LNCAP (cell line): ENCODE measurements at regions not wholly inside any gene's neighbourhood (a gene's known extent, or its start where the extent isn't known, plus 50 kb on each side); places are given as distances from the start of the nearest gene placed in this dataset.
A peak's percentile ranks its signal among the peaks of the same experiment; 100 is the strongest.

Experiments used
- CTCF ChIP-seq: fragments of 450-650 bp; IDR thresholded peaks from 2 replicates; pipeline ENCODE4 v1.5.1; 2017; ENCODE audit warnings: mild to moderate bottlenecking

DNA sequence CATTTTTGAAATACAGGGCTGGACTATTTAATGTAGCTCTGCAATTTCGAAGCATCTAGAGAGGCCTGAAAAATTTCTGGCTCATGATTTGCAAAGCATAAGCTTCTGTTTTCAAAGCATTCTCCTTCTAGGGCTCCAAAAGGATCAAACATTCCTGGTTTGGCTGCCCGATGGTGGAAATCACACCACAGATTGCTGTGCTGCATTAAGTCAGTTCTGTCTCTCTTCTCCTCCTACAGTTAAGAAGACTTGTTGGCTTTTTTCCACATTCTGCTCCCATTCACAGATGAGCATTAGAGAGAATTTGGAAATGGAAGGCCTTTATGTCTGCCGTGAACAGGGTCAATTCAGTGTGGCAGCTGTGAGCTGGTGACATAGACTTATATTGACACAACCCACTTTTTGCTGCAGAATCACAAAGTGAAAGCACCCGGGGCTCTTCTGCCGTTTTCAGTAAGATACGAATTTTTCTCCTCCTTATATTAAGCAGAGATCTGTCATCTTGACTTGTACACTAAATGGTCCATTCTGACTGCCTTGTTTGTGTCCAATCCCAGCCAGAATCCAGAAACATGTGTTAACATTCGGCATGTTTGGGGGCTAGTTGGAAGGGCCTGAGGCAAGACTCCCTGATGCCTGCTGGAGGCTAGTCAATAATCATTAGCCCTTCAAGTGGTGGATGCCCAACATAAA is 330.8 kb upstream of the DEFB112 start:
- TF ChIP-seq CTCF: no peak

- peak; percentile 10; the same call in 1 of the 2 replicates for TF ChIP-seq CTCF
Measured at GRCh38 chr6:50381099-50381415, 331.3 kb upstream of the DEFB112 start.

DNA sequence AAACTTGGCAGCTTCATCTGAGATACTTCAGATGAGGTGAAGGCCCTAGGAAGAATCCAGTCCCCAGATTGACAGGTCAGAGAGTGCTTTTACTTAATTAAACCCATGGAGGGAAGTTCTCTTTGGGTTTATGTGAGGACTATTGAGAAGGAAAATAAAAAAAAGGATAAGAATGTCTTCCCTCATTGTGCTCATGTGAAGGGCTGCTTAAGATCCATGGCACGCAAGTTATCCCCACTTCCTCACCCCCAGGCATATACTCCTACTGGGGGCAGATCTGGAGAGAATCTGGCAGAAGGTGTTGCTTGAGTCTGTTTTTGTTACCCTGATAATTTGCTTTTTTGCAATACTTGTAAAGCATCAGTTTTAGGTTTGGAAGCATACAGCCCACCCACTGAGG is 322.9 kb upstream of the TFAP2D start:
- TF ChIP-seq CTCF: no peak

DNA sequence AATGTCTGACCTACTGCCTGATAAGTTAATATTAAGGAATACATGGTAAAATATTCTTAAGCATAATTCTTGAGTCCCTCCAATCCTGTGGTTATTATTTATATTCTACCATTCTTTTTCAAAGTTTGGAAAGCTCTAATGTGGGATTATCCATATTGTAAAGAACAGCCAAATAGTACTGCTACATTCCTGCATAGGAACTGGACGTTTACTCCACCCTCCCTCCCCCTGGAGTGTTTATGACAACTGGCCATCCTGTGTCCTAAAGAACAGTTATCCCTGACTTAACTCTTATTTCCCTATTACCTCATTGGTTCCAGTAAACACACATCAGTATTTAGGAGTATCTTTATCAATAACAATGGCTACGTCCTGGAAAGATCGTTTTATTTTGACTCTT is 308.7 kb upstream of the TFAP2D start:
- TF ChIP-seq CTCF: no peak

- TF ChIP-seq CTCF: no peak
Measured at GRCh38 chr6:50410579-50410978, 302.7 kb upstream of the TFAP2D start.

DNA sequence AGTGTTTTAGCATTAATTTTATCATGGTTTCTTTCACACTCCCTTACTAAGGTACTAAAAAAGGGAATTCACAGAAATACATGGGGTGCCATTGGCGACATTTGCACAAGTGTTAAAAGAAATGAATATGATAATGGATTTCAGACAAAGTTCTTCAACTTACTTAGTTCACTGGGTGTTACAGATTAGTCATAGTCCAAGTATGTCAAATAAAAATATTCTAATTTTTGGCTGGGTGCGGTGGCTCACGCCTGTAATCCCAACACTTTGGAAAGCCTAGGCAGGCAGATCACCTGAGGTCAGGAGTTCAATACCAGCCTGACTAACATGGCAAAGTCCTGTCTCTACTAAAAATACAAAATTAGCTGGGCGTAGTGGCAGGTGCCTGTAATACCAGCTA is 286.1 kb upstream of the TFAP2D start:
- no peak for TF ChIP-seq CTCF

DNA sequence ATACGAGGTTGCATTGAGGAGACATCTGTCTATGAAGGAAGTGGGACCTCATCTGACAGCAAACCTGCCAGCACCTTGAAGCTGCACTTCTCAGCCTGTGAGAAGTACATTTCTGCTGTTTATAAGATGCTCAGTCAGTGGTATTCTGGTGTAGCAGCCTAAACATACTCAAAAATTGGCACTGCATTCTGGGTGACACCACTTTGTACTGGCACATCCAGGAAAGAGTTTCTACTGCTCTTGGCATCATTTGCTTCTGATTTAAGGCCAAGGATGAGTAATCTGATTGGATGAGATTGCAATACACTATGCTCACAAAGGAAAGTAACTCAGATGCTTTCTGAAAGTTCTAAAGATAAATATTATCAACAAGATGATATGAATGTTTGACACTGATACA is 275.4 kb upstream of the TFAP2D start:
- no peak for TF ChIP-seq CTCF

DNA sequence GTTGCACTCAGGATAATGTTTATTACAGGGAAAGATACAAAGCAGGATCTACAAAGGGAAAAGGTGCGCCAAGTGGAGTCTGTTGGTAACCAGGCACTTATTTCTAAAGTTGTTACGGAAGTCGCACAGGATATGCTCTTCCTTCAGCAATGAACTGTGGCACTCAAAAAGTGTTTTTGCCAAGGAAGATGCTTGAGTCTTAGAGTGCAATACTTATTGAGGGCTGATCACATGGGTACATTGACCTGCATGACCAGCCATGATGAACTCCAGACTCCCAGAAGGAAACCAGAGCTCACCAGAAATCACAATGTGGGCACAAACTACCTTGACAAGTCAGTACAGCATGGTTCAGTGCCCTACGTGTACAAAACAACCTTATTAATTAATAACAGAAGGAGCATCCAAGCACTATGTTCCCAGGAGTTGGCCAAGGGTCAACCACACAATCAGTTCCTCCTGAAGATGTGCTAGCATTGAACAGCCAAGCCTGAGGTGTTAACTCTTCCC is 270.7 kb upstream of the TFAP2D start:
- TF ChIP-seq CTCF: no peak
